Ovary (tissue), 7 donors: ENCODE measurements at regions not wholly inside any gene's neighbourhood (a gene's known extent, or its start where the extent isn't known, plus 50 kb on each side); places are given as distances from the start of the nearest gene placed in this dataset.

Source experiments
- DNase-seq, 5 donors: peaks; one replicate each; pipeline ENCODE4 v3.0.0-alpha.2; 2019 to 2020
- H3K27ac ChIP-seq, 2 donors: fragments of 200-600 bp; one replicate each; pipeline versions ENCODE4 v1.5.1 to v1.8.0; 2019 to 2022
- H3K27me3 ChIP-seq: fragments of 200-600 bp; one replicate; pipeline ENCODE4 v1.8.0; 2022
- H3K36me3 ChIP-seq: fragments of 200-600 bp; sonication (generic); one replicate; pipeline ENCODE4 v1.5.1; 2019
- H3K4me1 ChIP-seq: one replicate; pipeline ENCODE4 v1.8.1; 2013; ENCODE audit warnings: mild to moderate bottlenecking, moderate library complexity; ENCODE audit not compliant: insufficient read depth
- H3K4me3 ChIP-seq: fragments of 200-600 bp; sonication (generic); one replicate; pipeline ENCODE4 v1.5.1; 2017
- H3K9me3 ChIP-seq, 2 donors: fragments of 200-600 bp in 1 of 2; sonication (generic) in 1 of 2; one replicate each; pipeline versions ENCODE4 v1.5.1 to v1.8.1; 2013 to 2019; ENCODE audit warnings: mild to moderate bottlenecking in 1 of 2, moderate library complexity in 1 of 2
- CTCF ChIP-seq, 3 donors: fragments of 450-650 bp in 2 of 3; fragments of 200-600 bp in 1 of 3; IDR thresholded peaks; one replicate each; pipeline versions ENCODE4 v1.5.1 to v1.8.0; 2016 to 2022; ENCODE audit warnings: antibody characterized with exemption in 3 of 3, mild to moderate bottlenecking in 1 of 3
- EP300 ChIP-seq: sonication (generic); formaldehyde crosslinking; IDR thresholded peaks from one replicate; pipeline ENCODE4 v1.6.1; 2017; ENCODE audit warnings: antibody characterized with exemption
- POLR2A ChIP-seq: fragments of 450-650 bp; IDR thresholded peaks from one replicate; pipeline ENCODE4 v1.6.1; 2017; ENCODE audit warnings: antibody characterized with exemption, mild to moderate bottlenecking, moderate library complexity
- WGBS, 3 donors: extraction: QIAGEN DNeasy Blood & Tissue Kit in 1 of 3; methylation state at CpG; one replicate each; pipeline versions ENCODE4 v1.1.5 to v1.1.7; 2013 to 2017; 5-methylcytosine and 5-hydroxymethylcytosine counted together
- intact Hi-C, 4 donors: fragments of 100-400 bp; cut with DNase I; formaldehyde crosslinking; loops; one replicate each; pipeline versions ENCODE4 v1.11.0 to v1.15.1; 2022 to 2023
- donor health status: DM: no; HTN: no; CAD: no; lungs with moderate emphysema.
- donor health status: DM: no; HTN: no; CAD: no.
- donor health status: Bipolar disorder and iron deficiency.
- donor health status: DM: no; HTN: no; CAD: no.
- donor health status: DM: yes; HTN: yes; CAD: no.

- no peak overlapping the region for H3K27ac ChIP-seq
- H3K27me3 ChIP-seq: no peaks in the 10 kb centered on the region
- H3K4me1 ChIP-seq: no peaks in the 10 kb centered on the region
- TF ChIP-seq POLR2A: no peak
- TF ChIP-seq EP300: no peak
- no peak for TF ChIP-seq CTCF (IDR thresholded peaks at IDR 0.05)
- intact Hi-C loops: no loop called here
- WGBS, 3 donors: 87 to 88% (median 87%) methylated on average over 12 of the region's 12 CpGs
- no peak for DNase-seq
- H3K36me3 ChIP-seq: no peaks in the 10 kb centered on the region
- H3K4me3 ChIP-seq: no peak overlapping the region
- no peaks in the 10 kb centered on the region for H3K9me3 ChIP-seq
These were observed 298.3 kb downstream of the SHQ1 start for GRCh38 chr3:72549761-72550581.

- DNase-seq: no peak
- Histone ChIP-seq H3K27me3 (no peaks in the 10 kb centered on the region), H3K36me3 (no peaks in the 10 kb centered on the region), H3K27ac (no peak overlapping the region), H3K9me3 (no peaks in the 10 kb centered on the region), H3K4me3 (no peak overlapping the region), H3K4me1 (no peaks in the 10 kb centered on the region)
- TF ChIP-seq EP300 (no peak), CTCF (IDR thresholded peaks at IDR 0.05) (no peak), POLR2A (no peak)
- 76 to 83% (median 81%) methylated on average over 4 of the region's 4 CpGs for WGBS, 3 donors
- intact Hi-C loops: no loop called here
These were observed 299.3 kb downstream of the SHQ1 start for GRCh38 chr3:72548981-72549380.

GRCh38 chr3:72548461-72548860, 299.8 kb downstream of the SHQ1 start:
- no peak for TF ChIP-seq POLR2A
- no peak for TF ChIP-seq EP300
- TF ChIP-seq CTCF (IDR thresholded peaks at IDR 0.05): no peak
- WGBS, 3 donors: 0 to 4% (median 1%) methylated on average over 1 of the region's 1 CpG
- Histone ChIP-seq H3K36me3 (no peaks in the 10 kb centered on the region), H3K27me3 (no peaks in the 10 kb centered on the region), H3K4me1 (no peaks in the 10 kb centered on the region), H3K4me3 (no peak overlapping the region), H3K27ac (no peak overlapping the region), H3K9me3 (no peaks in the 10 kb centered on the region)
- no peak for DNase-seq
- intact Hi-C loops: no loop called here

GRCh38 chr3:72547183-72547582, 301.1 kb downstream of the SHQ1 start:
- Histone ChIP-seq H3K36me3 (no peaks in the 10 kb centered on the region), H3K27ac (no peak overlapping the region), H3K4me3 (no peak overlapping the region), H3K4me1 (no peaks in the 10 kb centered on the region), H3K27me3 (no peaks in the 10 kb centered on the region), H3K9me3 (no peaks in the 10 kb centered on the region)
- TF ChIP-seq POLR2A (no peak), CTCF (IDR thresholded peaks at IDR 0.05) (no peak), EP300 (no peak)
- 85 to 89% (median 85%) methylated on average over 3 of the region's 3 CpGs for WGBS, 3 donors
- DNase-seq: no peak
- intact Hi-C loops: no loop called here
